AG09319 (cell line): ENCODE measurements at regions not wholly inside any gene's neighbourhood (a gene's known extent, or its start where the extent isn't known, plus 50 kb on each side); places are given as distances from the start of the nearest gene placed in this dataset.

ENCODE experiments used
- DNase-seq: peaks from one replicate; pipeline ENCODE4 v3.0.0-alpha.2; 2010; ENCODE audit warnings: low read depth; ENCODE audit errors: extremely low read depth
- TF ChIP-seq, protein P1 (sequence below): IDR thresholded peaks from 2 replicates; pipeline ENCODE4 v1.5.1; 2011; ENCODE audit warnings: low read depth, mild to moderate bottlenecking, inconsistent platforms, low read length, moderate library complexity

DNA sequence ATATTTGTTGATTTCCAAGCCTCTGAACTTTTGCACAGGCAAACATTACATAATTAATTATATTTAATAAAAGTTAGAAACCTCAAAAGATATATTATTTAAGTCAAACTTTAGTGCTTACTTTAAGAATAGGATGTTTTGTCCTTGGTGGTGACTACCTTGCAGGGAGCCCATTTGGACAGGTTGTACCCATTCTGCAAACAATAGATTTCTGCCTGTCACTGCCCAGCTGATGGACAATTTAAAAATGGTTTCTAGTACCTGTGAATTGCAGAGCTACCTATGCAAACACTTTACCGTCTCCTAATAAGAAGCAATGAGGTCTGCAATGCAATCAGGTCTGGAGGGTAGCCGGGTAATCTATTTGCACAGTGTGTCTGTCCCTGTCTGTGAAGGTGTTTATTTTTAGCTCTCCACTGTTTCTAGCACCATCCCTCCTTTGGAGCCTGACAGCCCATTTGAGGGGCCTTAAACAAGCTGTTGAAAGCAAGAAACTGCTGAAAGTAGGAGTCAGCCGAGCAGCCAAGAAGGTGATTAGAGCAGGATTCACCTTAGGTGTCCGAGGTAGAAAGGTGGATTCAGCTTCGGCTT lies 556.2 kb upstream of the CFAP20DC start:
- no peak for DNase-seq
- TF ChIP-seq, protein P1, sequence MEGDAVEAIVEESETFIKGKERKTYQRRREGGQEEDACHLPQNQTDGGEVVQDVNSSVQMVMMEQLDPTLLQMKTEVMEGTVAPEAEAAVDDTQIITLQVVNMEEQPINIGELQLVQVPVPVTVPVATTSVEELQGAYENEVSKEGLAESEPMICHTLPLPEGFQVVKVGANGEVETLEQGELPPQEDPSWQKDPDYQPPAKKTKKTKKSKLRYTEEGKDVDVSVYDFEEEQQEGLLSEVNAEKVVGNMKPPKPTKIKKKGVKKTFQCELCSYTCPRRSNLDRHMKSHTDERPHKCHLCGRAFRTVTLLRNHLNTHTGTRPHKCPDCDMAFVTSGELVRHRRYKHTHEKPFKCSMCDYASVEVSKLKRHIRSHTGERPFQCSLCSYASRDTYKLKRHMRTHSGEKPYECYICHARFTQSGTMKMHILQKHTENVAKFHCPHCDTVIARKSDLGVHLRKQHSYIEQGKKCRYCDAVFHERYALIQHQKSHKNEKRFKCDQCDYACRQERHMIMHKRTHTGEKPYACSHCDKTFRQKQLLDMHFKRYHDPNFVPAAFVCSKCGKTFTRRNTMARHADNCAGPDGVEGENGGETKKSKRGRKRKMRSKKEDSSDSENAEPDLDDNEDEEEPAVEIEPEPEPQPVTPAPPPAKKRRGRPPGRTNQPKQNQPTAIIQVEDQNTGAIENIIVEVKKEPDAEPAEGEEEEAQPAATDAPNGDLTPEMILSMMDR, result no peak

DNA sequence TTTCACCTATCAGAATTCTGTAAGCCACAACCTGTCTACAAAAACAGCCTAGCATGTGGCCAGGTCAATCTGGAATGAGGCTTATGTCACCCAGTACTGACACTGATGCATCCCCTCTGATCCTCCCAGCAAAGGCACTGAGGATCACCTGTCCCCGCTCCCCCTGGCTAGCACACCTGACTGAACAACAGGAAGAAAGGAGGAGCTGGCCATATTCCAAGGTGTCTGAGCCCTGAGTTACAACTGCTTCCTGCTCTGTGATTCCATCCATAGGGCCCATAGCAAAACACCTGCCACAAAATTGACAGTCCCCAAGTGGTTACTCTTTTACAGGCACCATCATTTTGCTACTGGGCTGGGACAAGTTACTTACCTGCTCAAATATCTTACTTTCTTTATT lies 555.5 kb upstream of the CFAP20DC start:
- TF ChIP-seq, protein P1, result no peak
- DNase-seq, result no peak

DNA sequence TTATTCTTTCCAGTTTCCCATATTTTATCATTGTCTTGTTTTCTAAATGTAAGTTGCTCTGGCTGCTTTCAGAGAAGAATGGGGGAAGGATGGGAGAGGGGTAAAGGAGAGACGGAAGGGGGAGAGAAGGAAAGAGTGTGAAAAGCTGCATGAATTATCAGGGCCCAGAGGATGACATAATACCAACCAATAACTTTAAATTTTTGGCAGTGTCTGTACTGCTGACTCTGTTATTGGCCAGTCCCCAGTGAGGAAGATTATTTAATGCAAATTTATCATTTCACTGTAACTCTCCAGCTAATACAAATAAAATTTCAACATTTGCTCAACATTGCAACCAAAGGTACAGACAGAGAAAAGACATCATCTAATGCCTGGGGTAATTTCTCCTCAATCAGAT lies 551.7 kb upstream of the CFAP20DC start:
- TF ChIP-seq, protein P1, result no peak
- DNase-seq, result no peak

DNA sequence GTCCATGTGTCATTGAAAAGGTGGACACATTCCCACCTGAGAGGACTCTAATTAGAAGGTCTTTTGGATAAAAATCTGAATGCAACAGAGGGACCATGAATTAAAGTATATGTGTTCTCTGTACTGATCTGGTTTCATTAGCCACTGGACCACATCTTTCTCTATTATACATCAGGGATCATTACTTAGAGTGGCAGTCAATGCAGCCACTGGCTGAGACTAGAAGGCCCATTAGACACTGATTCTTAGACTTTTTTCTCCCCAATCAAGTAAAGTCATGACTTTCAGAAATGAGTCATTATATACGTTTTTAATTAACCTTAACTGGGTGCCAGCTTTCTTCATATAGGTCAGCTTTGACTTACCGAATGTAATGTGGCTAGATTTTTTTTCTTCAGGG lies 550.8 kb upstream of the CFAP20DC start:
- DNase-seq, result no peak
- TF ChIP-seq, protein P1, result no peak

DNA sequence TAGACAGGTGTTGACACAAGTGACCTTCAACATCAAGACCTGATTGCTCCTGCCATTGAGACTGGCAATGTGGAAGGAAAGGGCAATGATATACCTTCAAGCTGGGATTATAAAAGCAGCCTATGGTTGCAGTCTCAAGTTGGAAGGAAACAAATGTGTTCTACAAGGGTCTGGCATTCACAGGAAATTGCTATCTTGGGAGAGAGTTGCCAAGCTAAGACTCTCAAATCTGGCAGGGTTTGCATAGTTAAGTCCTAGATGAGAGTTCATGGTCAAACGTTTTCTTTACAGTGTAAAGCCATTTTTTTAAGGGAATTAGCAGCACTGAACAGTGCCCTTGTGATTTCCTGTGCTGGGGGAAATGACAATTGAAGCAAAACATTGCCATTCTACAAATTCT lies 546.9 kb upstream of the CFAP20DC start:
- TF ChIP-seq, protein P1, result no peak
- no peak for DNase-seq

DNA sequence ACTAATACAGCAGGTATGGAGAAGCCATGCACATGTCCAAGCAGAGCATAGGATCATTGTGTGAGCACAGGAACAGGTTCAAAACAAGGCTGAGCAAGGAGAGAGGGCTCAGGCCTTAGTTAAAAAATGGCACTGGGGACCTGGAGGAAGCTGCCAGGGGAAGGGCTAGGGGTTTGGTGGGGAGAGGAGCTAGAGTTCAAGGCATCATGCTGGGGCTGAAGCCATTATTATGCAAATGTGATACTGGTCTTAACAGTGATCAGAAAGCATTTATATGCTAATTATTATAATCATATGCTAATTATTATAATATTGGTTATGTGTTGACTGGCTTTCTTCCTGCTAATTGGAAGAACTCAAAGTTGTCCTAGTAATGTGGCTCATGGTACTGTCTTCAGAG lies 546.0 kb upstream of the CFAP20DC start:
- DNase-seq, result no peak
- TF ChIP-seq, protein P1, result no peak

DNA sequence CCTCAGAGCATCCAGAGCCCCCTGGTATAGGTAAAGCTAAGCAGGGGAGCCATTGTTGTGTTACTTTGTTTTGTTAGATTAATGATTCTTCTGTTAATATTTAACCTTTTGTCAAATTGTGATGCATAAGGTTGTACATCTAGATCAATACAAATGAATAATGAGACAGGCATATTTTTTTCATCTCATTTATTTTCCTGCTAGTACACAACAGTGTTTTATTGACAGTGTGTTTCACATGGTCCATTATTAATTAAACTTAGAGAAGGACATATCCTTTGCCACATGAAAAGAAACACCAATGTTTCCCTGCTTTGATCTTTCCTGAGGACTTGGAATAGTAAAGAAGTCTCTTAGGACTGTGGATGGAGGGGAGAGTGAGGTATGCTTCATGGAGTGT lies 543.6 kb upstream of the CFAP20DC start:
- TF ChIP-seq, protein P1, result no peak
- DNase-seq, result no peak
